ENCODE measurements at regions not wholly inside any gene's neighbourhood (a gene's known extent, or its start where the extent isn't known, plus 50 kb on each side); places are given as distances from the start of the nearest gene placed in this dataset.

DNA sequence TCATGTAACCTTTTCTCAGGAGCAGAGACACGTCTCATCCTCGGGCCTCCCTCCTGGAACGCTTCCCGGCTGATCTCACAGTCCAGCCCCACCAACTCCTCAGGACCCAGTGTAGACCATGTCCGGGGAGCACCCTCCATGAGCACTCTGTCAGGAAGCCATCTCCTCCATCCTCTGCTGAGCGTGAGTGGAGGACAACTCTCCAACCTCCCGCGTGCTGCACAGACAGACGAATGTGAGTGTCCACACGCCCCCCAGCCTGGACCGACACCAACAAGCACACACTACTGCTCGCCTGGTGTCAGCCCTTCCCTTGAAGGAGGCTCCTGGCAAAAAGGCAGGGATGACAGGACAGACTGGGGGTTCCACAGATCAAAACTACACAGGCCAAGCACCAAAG, 86.6 kb downstream of the SHANK2 start:
- no peak for TF ChIP-seq POLR2AphosphoS5 (IDR thresholded peaks at IDR 0.05)
- TF ChIP-seq, protein P1, sequence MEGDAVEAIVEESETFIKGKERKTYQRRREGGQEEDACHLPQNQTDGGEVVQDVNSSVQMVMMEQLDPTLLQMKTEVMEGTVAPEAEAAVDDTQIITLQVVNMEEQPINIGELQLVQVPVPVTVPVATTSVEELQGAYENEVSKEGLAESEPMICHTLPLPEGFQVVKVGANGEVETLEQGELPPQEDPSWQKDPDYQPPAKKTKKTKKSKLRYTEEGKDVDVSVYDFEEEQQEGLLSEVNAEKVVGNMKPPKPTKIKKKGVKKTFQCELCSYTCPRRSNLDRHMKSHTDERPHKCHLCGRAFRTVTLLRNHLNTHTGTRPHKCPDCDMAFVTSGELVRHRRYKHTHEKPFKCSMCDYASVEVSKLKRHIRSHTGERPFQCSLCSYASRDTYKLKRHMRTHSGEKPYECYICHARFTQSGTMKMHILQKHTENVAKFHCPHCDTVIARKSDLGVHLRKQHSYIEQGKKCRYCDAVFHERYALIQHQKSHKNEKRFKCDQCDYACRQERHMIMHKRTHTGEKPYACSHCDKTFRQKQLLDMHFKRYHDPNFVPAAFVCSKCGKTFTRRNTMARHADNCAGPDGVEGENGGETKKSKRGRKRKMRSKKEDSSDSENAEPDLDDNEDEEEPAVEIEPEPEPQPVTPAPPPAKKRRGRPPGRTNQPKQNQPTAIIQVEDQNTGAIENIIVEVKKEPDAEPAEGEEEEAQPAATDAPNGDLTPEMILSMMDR (IDR thresholded peaks at IDR 0.05), result no peak
- no peak for TF ChIP-seq POLR2A (IDR thresholded peaks at IDR 0.05)
- TF ChIP-seq EP300 (IDR thresholded peaks at IDR 0.05), result no peak

Measured in gastroesophageal sphincter (tissue), 3 donors.